WI38 (cell line): ENCODE measurements at regions not wholly inside any gene's neighbourhood (a gene's known extent, or its start where the extent isn't known, plus 50 kb on each side); places are given as distances from the start of the nearest gene placed in this dataset.
"Not testable (repeated sequence)": the region's sequence is repeated elsewhere in the genome, so short reads cannot be mapped to it uniquely, and the experiment has no call there.

Experiments used
- H3K4me3 ChIP-seq: 2 replicates; pipeline ENCODE4 v1.5.1; 2011; ENCODE audit warnings: low read depth, mild to moderate bottlenecking, control low read depth, low read length
- CTCF ChIP-seq: IDR thresholded peaks from 2 replicates; pipeline ENCODE4 v1.5.1; 2012; ENCODE audit warnings: low read depth, mild to moderate bottlenecking, control low read depth, low read length

DNA sequence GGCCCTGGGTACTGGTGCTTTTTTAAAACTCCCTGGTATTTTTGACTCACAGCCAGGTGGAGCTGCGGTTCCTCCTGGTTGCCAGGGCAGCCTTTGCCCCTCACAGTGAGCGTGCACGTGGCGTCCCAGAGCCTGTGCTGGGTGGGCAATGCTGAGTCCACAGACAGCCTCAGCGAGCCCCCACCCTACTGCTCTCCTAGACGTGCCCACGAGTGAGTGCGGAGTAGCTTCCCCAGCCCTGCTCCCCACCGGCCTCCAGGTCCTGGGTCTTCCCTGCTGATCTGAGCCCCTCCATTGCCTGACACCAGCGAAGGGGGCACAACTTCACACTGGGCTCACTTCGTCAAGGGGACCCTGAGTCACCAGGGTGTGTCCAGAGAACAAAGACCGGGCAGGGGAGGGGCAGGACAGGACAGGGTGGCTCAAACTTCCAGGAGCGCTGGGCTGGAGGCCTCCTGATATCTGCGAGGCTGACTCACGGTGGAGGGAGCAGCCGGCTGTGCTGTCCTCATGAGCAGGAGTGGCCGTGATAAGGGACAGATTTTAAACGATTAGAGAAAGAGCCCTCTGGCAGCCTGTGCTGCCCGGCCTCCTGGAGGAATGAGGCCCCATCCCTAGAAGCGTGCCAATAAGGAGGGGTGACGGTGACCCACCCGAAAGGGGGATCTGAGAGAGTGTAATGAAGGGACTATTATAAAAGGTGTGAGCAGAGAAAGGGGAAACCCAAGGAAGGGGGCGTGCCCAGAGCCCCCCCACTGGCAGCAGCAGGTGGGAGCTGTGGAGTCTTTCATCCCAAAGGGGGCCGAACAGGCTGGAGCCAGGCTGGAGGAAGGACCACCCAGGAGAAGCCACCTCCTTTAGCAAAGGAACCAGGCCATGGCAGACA lies 129.3 kb upstream of the FGF3 start:
- TF ChIP-seq CTCF = no peak
- no peak overlapping the region for H3K4me3 ChIP-seq

DNA sequence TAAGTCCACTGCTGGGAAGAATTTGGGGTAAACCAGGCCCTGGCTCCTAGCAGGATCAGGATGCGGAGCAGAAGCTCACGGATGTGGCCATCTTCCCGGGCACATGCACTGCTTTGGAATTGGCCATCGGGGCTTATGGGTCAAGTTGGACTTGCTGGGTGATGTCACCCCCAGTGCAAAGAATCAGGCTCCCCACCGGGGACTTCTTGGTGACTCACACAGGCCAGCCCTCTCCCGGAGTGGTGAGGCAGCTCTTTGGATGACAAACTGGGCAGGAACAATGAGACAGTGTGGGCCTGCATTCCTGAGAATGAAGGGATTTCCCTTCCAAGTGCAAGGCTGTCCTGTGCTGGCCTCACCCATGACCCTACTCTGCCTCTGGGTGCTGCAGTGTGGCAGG lies 128.8 kb upstream of the ANO1 start:
- H3K4me3 ChIP-seq = no peak overlapping the region
- no peak for TF ChIP-seq CTCF

- H3K4me3 ChIP-seq = no peak overlapping the region
- TF ChIP-seq CTCF = peak; percentile 61
Observed at GRCh38 chr11:69950120-69950519, 128.0 kb upstream of the ANO1 start.

- H3K4me3 ChIP-seq = no peak overlapping the region
- no peak for TF ChIP-seq CTCF
Observed at GRCh38 chr11:69950621-69951020, 127.5 kb upstream of the ANO1 start.

- no peak for TF ChIP-seq CTCF
Observed at GRCh38 chr11:69951821-69952220, 126.3 kb upstream of the ANO1 start.

DNA sequence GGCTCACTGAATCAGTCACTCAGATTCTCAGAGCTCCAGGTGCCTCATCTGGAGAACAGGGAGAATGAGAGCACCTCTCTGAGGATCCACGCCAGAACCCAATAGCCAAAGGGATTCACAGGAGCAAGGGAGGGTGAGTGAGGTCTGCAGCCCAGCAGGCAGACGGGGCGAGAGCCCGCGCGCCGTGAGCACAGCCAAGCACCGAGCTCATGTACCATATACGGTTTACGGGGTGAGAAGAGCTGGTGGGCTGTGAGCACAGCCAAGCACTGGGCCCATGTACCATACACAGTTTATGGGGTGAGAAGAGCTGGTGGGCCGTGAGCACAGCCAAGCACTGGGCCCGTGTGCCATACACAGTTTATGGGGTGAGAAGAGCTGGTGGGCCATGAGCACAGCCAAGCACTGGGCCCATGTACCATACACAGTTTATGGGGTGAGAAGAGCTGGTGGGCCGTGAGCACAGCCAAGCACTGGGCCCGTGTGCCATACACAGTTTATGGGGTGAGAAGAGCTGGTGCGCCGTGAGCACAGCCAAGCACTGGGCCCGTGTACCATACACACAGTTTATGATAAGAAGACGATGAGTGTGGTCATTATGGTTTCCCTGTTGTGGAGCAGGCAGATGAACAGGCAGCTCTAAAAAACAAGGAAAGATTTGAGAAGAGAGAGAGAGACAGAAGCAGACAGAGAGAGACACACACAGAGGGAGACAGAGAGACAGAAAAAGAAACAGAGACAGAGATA lies 125.7 kb upstream of the ANO1 start:
- H3K4me3 ChIP-seq = not testable (repeated sequence)

More at GRCh38 chr11:69951821-69952220, 126.3 kb upstream of the ANO1 start:
- H3K4me3 ChIP-seq = no peak overlapping the region

DNA sequence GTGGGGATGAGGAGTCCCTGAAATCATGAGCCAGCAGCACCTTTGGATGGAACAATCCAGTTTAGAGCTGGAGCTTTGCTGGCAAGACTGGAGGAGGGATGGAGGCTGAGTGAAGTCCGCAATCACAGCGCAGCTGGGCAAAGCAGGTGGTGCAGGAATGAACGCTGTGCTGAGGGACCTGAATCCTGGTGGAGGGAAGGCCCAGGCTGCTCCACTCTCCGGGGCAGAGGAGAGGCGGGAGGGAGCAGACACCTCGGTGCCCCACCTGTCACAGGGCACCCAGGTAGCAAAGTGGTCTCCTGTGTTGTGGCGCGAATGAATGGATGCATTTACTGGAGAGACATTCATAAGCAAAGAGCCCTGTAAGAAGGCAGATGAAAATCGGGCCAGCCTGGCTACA lies 124.8 kb upstream of the ANO1 start:
- TF ChIP-seq CTCF = no peak
- H3K4me3 ChIP-seq = no peak overlapping the region
